GM23248 (cell line): ENCODE measurements at regions not wholly inside any gene's neighbourhood (a gene's known extent, or its start where the extent isn't known, plus 50 kb on each side); places are given as distances from the start of the nearest gene placed in this dataset.

Experiments
- EZH2 ChIP-seq: fragments of 200-600 bp; sonication (generic); IDR thresholded peaks from 2 replicates; pipeline ENCODE4 v1.6.1; 2018; ENCODE audit warnings: antibody characterized with exemption, mild to moderate bottlenecking; ENCODE audit not compliant: insufficient read depth, poor library complexity, severe bottlenecking
- EZH2phosphoT487 ChIP-seq: fragments of 200-600 bp; sonication (generic); IDR thresholded peaks from 2 replicates; pipeline ENCODE4 v1.6.1; 2018; ENCODE audit warnings: antibody characterized with exemption, moderate library complexity, mild to moderate bottlenecking, low read depth; ENCODE audit not compliant: insufficient read depth

GRCh38 chr7:4483851-4484250, 198.2 kb upstream of the FOXK1 start:
- TF ChIP-seq EZH2 (no peak), EZH2phosphoT487 (no peak)
